OCI-LY7 (cell line): ENCODE measurements at regions not wholly inside any gene's neighbourhood (a gene's known extent, or its start where the extent isn't known, plus 50 kb on each side); places are given as distances from the start of the nearest gene placed in this dataset.

Source experiments
- BruUV-seq: library from RNA; stranded (reverse); fragments of 400-500 nt; replicated peaks from 2 replicates; lab custom pipeline; 2021; lab: Mats Ljungman, UMichigan
- CTCF ChIA-PET: fragments of 300-600 bp; sonication (Branson Sonifier 250); formaldehyde crosslinking; loops from one replicate; lab custom pipeline; 2022; ENCODE audit warnings: antibody characterized with exemption; ENCODE audit not compliant: unreplicated experiment; lab: Charles Lee
- POLR2A ChIA-PET: fragments of 300-600 bp; sonication (Branson Sonifier 250); formaldehyde crosslinking; loops from one replicate; lab custom pipeline; 2022; ENCODE audit warnings: antibody characterized with exemption; lab: Charles Lee
- DNase-seq: peaks from one replicate; pipeline ENCODE4 v3.0.0-alpha.2; 2015; ENCODE audit warnings: low spot score
- H2AFZ ChIP-seq: fragments of 200-600 bp; sonication (generic), shearing (Covaris generic); 2 replicates; pipeline ENCODE4 v1.6.1; 2014; ENCODE audit warnings: mild to moderate bottlenecking, antibody characterized with exemption, low read length, moderate library complexity
- H3K27ac ChIP-seq: fragments of 200-600 bp; sonication (generic); 2 replicates; pipeline ENCODE4 v1.5.1; 2014; ENCODE audit warnings: mixed run types, low read depth, mild to moderate bottlenecking, moderate library complexity, low read length, inconsistent platforms; ENCODE audit not compliant: poor library complexity, severe bottlenecking
- H3K36me3 ChIP-seq: fragments of 200-600 bp; sonication (generic); 2 replicates; pipeline ENCODE4 v1.6.1; 2014; ENCODE audit warnings: mild to moderate bottlenecking, antibody characterized with exemption, low read length, moderate library complexity, mixed read lengths; ENCODE audit not compliant: insufficient read depth
- H3K4me1 ChIP-seq: fragments of 200-600 bp; sonication (generic); 2 replicates; pipeline ENCODE4 v1.5.1; 2014; ENCODE audit warnings: mild to moderate bottlenecking, low read length; ENCODE audit not compliant: insufficient read depth, poor library complexity, severe bottlenecking
- H3K4me2 ChIP-seq: fragments of 200-600 bp; sonication (generic); 2 replicates; pipeline ENCODE4 v1.6.1; 2014; ENCODE audit warnings: mild to moderate bottlenecking, low read length
- H3K4me3 ChIP-seq: fragments of 200-600 bp; sonication (generic); 2 replicates; pipeline ENCODE4 v1.5.1; 2014; ENCODE audit warnings: mild to moderate bottlenecking, low read depth, low read length; ENCODE audit not compliant: poor library complexity, severe bottlenecking
- H3K79me2 ChIP-seq: fragments of 200-600 bp; sonication (generic); 2 replicates; pipeline ENCODE4 v1.6.1; 2016; ENCODE audit warnings: low read depth, mild to moderate bottlenecking, low read length, moderate library complexity, mixed read lengths; ENCODE audit not compliant: insufficient read depth
- H3K9me2 ChIP-seq: fragments of 200-600 bp; sonication (generic); 2 replicates; pipeline ENCODE4 v1.6.1; 2016; ENCODE audit warnings: mild to moderate bottlenecking, low read length, mixed read lengths; ENCODE audit not compliant: insufficient read depth
- H3K9me3 ChIP-seq: fragments of 200-600 bp; sonication (generic); 2 replicates; pipeline ENCODE4 v1.6.1; 2014; ENCODE audit warnings: mild to moderate bottlenecking, mixed run types, low read length, mixed read lengths
- H4K20me1 ChIP-seq: fragments of 200-600 bp; sonication (generic); 2 replicates; pipeline ENCODE4 v1.6.1; 2014; ENCODE audit warnings: mild to moderate bottlenecking, antibody characterized with exemption, low read length, moderate library complexity, mixed read lengths; ENCODE audit not compliant: insufficient read depth
- EZH2phosphoT487 ChIP-seq: fragments of 200-600 bp; sonication (generic); IDR thresholded peaks from 2 replicates; pipeline ENCODE4 v1.6.1; 2018; ENCODE audit warnings: low read depth, borderline replicate concordance, mild to moderate bottlenecking, mixed run types, antibody characterized with exemption, low read length, moderate library complexity, mixed read lengths
- intact Hi-C: fragments of 100-400 bp; cut with micrococcal nuclease; formaldehyde crosslinking; loops from one replicate; pipeline ENCODE4 v1.10.0; 2022; ENCODE audit not compliant: unreplicated experiment
- TF ChIP-seq, protein P1 (sequence below): fragments of 200-600 bp; sonication (generic); conservative IDR thresholded peaks from 2 replicates; pipeline ENCODE4 v1.5.1; 2014; ENCODE audit warnings: mild to moderate bottlenecking, antibody characterized with exemption, low read length, moderate library complexity, mixed read lengths

DNA sequence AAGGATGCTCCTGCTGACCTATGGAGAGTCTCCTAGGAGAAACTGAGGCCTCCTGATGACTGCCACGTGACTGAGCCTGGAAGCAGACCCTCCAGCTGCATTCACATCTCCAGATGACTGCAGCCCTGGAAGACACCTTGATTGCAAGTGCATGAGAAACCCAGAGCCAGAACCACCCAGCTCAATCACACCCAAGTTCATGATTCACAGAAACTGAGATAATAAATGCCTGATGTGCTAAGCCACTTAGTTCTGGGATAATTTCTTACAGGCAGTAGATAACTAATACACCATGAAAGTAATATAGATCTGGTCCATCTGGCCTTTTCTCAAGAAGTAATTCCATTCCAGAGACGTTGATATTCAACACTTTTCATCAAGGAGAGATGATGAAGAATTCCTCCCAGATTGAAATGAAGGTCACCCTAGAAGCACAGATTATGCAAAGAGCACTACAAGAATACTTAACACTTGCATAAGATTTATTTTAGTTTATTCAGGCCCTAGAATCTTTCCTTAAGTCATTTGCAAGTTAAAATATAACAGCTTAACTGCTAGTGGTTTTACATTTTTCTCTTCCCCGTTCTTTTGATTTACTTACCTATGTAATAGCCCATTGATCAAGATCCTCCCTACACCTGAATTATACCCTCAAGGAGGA lies 208.2 kb upstream of the INHBA start:
- BruUV-seq: no TSS peak
- Histone ChIP-seq H3K79me2 (no peaks in the 10 kb centered on the region), H2AFZ (no peak overlapping the region), H3K4me3 (no peak overlapping the region), H4K20me1 (no peaks in the 10 kb centered on the region), H3K36me3 (no peaks in the 10 kb centered on the region), H3K4me1 (no peaks in the 10 kb centered on the region), H3K27ac (no peak overlapping the region), H3K9me2 (no peaks in the 10 kb centered on the region), H3K4me2 (no peak overlapping the region), H3K9me3 (no peaks in the 10 kb centered on the region)
- ChIA-PET CTCF (no interaction called here), POLR2A (no interaction called here)
- TF ChIP-seq, protein P1, sequence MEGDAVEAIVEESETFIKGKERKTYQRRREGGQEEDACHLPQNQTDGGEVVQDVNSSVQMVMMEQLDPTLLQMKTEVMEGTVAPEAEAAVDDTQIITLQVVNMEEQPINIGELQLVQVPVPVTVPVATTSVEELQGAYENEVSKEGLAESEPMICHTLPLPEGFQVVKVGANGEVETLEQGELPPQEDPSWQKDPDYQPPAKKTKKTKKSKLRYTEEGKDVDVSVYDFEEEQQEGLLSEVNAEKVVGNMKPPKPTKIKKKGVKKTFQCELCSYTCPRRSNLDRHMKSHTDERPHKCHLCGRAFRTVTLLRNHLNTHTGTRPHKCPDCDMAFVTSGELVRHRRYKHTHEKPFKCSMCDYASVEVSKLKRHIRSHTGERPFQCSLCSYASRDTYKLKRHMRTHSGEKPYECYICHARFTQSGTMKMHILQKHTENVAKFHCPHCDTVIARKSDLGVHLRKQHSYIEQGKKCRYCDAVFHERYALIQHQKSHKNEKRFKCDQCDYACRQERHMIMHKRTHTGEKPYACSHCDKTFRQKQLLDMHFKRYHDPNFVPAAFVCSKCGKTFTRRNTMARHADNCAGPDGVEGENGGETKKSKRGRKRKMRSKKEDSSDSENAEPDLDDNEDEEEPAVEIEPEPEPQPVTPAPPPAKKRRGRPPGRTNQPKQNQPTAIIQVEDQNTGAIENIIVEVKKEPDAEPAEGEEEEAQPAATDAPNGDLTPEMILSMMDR: no peak
- no peak for TF ChIP-seq EZH2phosphoT487
- no peak for DNase-seq
- intact Hi-C loops: no loop called here

DNA sequence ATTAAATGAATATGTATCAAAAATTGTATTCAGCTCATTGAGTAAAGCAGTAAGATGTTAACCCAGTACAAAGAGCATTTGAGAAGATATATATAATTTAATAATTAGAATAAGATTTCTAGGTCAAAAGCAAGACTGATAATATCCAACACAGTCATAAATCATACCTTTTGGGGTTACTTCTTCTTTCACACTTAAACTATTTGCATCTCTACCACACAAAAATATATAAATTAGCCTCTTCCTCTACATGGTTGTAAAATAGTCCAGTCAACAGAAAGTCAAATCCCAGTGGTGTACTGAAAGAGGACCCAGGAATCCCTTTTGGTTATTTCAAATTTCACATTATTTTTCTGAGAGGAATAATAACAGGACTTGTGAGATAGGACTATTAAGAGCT lies 204.6 kb upstream of the INHBA start:
- Histone ChIP-seq H3K27ac (no peak overlapping the region), H2AFZ (no peak overlapping the region), H3K4me2 (no peak overlapping the region), H3K4me1 (no peaks in the 10 kb centered on the region), H3K79me2 (no peaks in the 10 kb centered on the region), H3K36me3 (no peaks in the 10 kb centered on the region), H3K4me3 (no peak overlapping the region), H4K20me1 (no peaks in the 10 kb centered on the region), H3K9me2 (no peaks in the 10 kb centered on the region), H3K9me3 (no peaks in the 10 kb centered on the region)
- CTCF ChIA-PET: no interaction called here
- no peak for DNase-seq
- no peak for TF ChIP-seq EZH2phosphoT487
- TF ChIP-seq, protein P1: no peak
- POLR2A ChIA-PET: interaction anchor here (0.5 kb wide), 1 partner anchor 142 kb away, joined by 3 read pairs; no protein-coding TSS in a partner anchor
- intact Hi-C loops: no loop called here
- BruUV-seq: no TSS peak

DNA sequence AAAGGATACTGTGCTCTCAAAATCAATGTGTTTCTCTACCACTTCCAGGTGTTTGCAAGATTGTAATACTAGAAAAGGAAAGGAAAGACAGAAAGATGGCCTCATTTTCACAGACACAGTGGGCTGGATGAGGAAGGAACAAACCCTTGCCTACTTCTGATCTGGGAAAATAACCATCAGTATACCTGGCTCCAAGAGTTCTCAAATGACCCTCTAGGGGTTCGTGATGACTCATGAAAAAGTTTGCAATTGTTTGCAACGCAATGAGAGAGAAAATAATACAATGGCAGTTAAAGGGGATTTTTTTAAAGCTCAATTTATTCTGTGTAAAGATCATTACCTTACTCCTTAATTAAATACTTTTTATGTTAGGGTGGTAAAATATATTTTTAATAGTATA lies 197.6 kb upstream of the INHBA start:
- Histone ChIP-seq H3K4me2 (no peak overlapping the region), H3K9me3 (no peaks in the 10 kb centered on the region), H4K20me1 (no peaks in the 10 kb centered on the region), H3K4me3 (no peak overlapping the region), H2AFZ (no peak overlapping the region), H3K27ac (no peak overlapping the region), H3K4me1 (no peaks in the 10 kb centered on the region), H3K9me2 (no peaks in the 10 kb centered on the region), H3K36me3 (no peaks in the 10 kb centered on the region), H3K79me2 (no peaks in the 10 kb centered on the region)
- no TSS peak for BruUV-seq
- POLR2A ChIA-PET: no interaction called here
- CTCF ChIA-PET: no interaction called here
- no peak for DNase-seq
- intact Hi-C loops: no loop called here
- no peak for TF ChIP-seq EZH2phosphoT487
- TF ChIP-seq, protein P1: no peak
